HepG2 (cell line): ENCODE measurements at regions not wholly inside any gene's neighbourhood (a gene's known extent, or its start where the extent isn't known, plus 50 kb on each side); places are given as distances from the start of the nearest gene placed in this dataset.

Experiments
- CTCF ChIP-seq: sonication (generic); formaldehyde crosslinking; IDR thresholded peaks from 2 replicates; pipeline ENCODE4 v1.5.0; 2020; ENCODE audit warnings: mild to moderate bottlenecking, missing genetic modification reagents, moderate library complexity
- ESRRA ChIP-seq: sonication (generic); formaldehyde crosslinking; IDR thresholded peaks from 2 replicates; pipeline ENCODE4 v1.5.1; 2020; ENCODE audit warnings: mild to moderate bottlenecking, low read depth, missing genetic modification reagents
- GABPA ChIP-seq, 2 experiments: IDR thresholded peaks; 2 replicates each; pipeline ENCODE4 v1.6.1; 2011 to 2016; ENCODE audit warnings: low read depth in 2 of 2, low read length in 1 of 2, missing biosample characterization in 1 of 2, missing genetic modification characterization in 1 of 2
- NFIC ChIP-seq: IDR thresholded peaks from 2 replicates; pipeline ENCODE4 v1.6.1; 2012; ENCODE audit warnings: mild to moderate bottlenecking, low read length, inconsistent platforms
- ZNF496 ChIP-seq: sonication (generic); formaldehyde crosslinking; IDR thresholded peaks from 2 replicates; pipeline ENCODE4 v1.8.1; 2023; ENCODE audit warnings: mild to moderate bottlenecking, moderate library complexity, missing genetic modification reagents; ENCODE audit not compliant: insufficient replicate concordance
- TF ChIP-seq, protein P1 (sequence below): sonication (generic); formaldehyde crosslinking; IDR thresholded peaks from 2 replicates; pipeline ENCODE4 v1.4.0; 2020; ENCODE audit warnings: missing genetic modification reagents, borderline replicate concordance

GRCh38 chr2:239684996-239685395 lies 284.2 kb upstream of the HDAC4 start:
- TF ChIP-seq GABPA (IDR thresholded peaks at IDR 0.05; ENCODE audit: low read depth, low read length) (no peak), GABPA (CRISPR knock-in tag; IDR thresholded peaks at IDR 0.05; ENCODE audit: low read depth) (no peak), NFIC (no peak), ZNF496 (no peak), ESRRA (CRISPR knock-in tag) (no peak), CTCF (CRISPR knock-in tag) (no peak)
- TF ChIP-seq, protein P1, sequence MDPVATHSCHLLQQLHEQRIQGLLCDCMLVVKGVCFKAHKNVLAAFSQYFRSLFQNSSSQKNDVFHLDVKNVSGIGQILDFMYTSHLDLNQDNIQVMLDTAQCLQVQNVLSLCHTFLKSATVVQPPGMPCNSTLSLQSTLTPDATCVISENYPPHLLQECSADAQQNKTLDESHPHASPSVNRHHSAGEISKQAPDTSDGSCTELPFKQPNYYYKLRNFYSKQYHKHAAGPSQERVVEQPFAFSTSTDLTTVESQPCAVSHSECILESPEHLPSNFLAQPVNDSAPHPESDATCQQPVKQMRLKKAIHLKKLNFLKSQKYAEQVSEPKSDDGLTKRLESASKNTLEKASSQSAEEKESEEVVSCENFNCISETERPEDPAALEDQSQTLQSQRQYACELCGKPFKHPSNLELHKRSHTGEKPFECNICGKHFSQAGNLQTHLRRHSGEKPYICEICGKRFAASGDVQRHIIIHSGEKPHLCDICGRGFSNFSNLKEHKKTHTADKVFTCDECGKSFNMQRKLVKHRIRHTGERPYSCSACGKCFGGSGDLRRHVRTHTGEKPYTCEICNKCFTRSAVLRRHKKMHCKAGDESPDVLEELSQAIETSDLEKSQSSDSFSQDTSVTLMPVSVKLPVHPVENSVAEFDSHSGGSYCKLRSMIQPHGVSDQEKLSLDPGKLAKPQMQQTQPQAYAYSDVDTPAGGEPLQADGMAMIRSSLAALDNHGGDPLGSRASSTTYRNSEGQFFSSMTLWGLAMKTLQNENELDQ (CRISPR knock-in tag) = no peak
